Natural killer cell (primary cell): ENCODE measurements at regions not wholly inside any gene's neighbourhood (a gene's known extent, or its start where the extent isn't known, plus 50 kb on each side); places are given as distances from the start of the nearest gene placed in this dataset.

ENCODE experiments used
- ATAC-seq, 3 donors: fragments of 150-1000 bp in 2 of 3; fragments of 200-7000 bp in 1 of 3; cut with Tn5 transposase; 1 replicate in 1 of 3; 2 replicates in 2 of 3; pipeline ENCODE4 v1.10.0; 2021; ENCODE audit warnings: mild to moderate bottlenecking in 2 of 3, moderate library complexity in 2 of 3
- DNase-seq, 2 donors: peaks; one replicate each; pipeline versions ENCODE4 v3.0.0 to v3.0.0-alpha.2; 2013 to 2021; ENCODE audit warnings: mixed read lengths in 1 of 2
- H3K27ac ChIP-seq: one replicate; pipeline ENCODE4 v1.5.1; 2013; ENCODE audit warnings: mild to moderate bottlenecking, low read length
- H3K27me3 ChIP-seq: one replicate; pipeline ENCODE4 v1.6.1; 2013; ENCODE audit warnings: low read length; ENCODE audit not compliant: control insufficient read depth, insufficient read depth
- H3K36me3 ChIP-seq: one replicate; pipeline ENCODE4 v1.6.1; 2013; ENCODE audit warnings: low read length; ENCODE audit not compliant: control insufficient read depth, insufficient read depth
- H3K4me1 ChIP-seq: one replicate; pipeline ENCODE4 v1.6.1; 2013; ENCODE audit warnings: low read length; ENCODE audit not compliant: control insufficient read depth, insufficient read depth
- H3K4me3 ChIP-seq: one replicate; pipeline ENCODE4 v1.5.1; 2013; ENCODE audit warnings: low read length
- H3K9me3 ChIP-seq: one replicate; pipeline ENCODE4 v1.6.1; 2013; ENCODE audit warnings: low read length; ENCODE audit not compliant: control insufficient read depth, insufficient read depth
- H3K27ac Mint-ChIP-seq, 2 donors: one replicate each; pipeline ENCODE4 v1.8.0; 2022; ENCODE audit warnings: mild to moderate bottlenecking in 2 of 2, mixed read lengths in 2 of 2, moderate library complexity in 1 of 2
- H3K27me3 Mint-ChIP-seq, 2 donors: one replicate each; pipeline ENCODE4 v1.8.0; 2022; ENCODE audit warnings: low read depth in 2 of 2, mixed read lengths in 2 of 2
- H3K36me3 Mint-ChIP-seq: one replicate; pipeline ENCODE4 v1.8.0; 2022; ENCODE audit warnings: mixed read lengths
- H3K4me1 Mint-ChIP-seq, 2 donors: one replicate each; pipeline ENCODE4 v1.8.0; 2022; ENCODE audit warnings: mixed read lengths in 2 of 2
- H3K4me3 Mint-ChIP-seq: one replicate; pipeline ENCODE4 v1.8.0; 2022; ENCODE audit warnings: mild to moderate bottlenecking, moderate library complexity, mixed read lengths
- H3K9me3 Mint-ChIP-seq, 2 donors: one replicate each; pipeline ENCODE4 v1.8.0; 2022; ENCODE audit warnings: mixed read lengths in 2 of 2
- CTCF ChIP-seq: fragments of 200-600 bp; IDR thresholded peaks from one replicate; pipeline ENCODE4 v1.8.0; 2022; ENCODE audit warnings: antibody characterized with exemption
- WGBS: methylation state at CpG from one replicate; pipeline ENCODE4 v1.1.7; 2013; ENCODE audit warnings: missing lambda C conversion rate; ENCODE audit not compliant: insufficient coverage; 5-methylcytosine and 5-hydroxymethylcytosine counted together
- intact Hi-C: fragments of 100-400 bp; cut with micrococcal nuclease; formaldehyde crosslinking; loops from one replicate; pipeline ENCODE4 v1.14.2; 2022

GRCh38 chr17:70606086-70606485 is 436.8 kb downstream of the KCNJ2 start:
- Mint-ChIP-seq H3K27ac (no peak overlapping the region), H3K4me1 (no peaks in the 10 kb centered on the region), H3K27me3 (no peaks in the 10 kb centered on the region), H3K9me3 (peaks cover 0 to 2% of the 10 kb centered on the region in 2 donors), H3K36me3 (no peaks in the 10 kb centered on the region), H3K4me3 (no peak overlapping the region)
- Histone ChIP-seq H3K27me3 (no peaks in the 10 kb centered on the region), H3K27ac (no peak overlapping the region), H3K36me3 (no peaks in the 10 kb centered on the region), H3K4me3 (no peak overlapping the region), H3K9me3 (no peaks in the 10 kb centered on the region), H3K4me1 (no peaks in the 10 kb centered on the region)
- DNase-seq (no peak), ATAC-seq (no peak)
- intact Hi-C loops = no loop called here
- WGBS = 87% methylated on average over 2 of the region's 2 CpGs
- no peak for TF ChIP-seq CTCF

GRCh38 chr17:70608193-70608592 is 438.9 kb downstream of the KCNJ2 start:
- Histone ChIP-seq H3K27me3 (no peaks in the 10 kb centered on the region), H3K36me3 (no peaks in the 10 kb centered on the region), H3K9me3 (no peaks in the 10 kb centered on the region), H3K4me3 (no peak overlapping the region), H3K27ac (no peak overlapping the region), H3K4me1 (no peaks in the 10 kb centered on the region)
- no peaks in the 10 kb centered on the region for H3K27me3 Mint-ChIP-seq
- H3K27ac Mint-ChIP-seq = no peak overlapping the region
- no peak for TF ChIP-seq CTCF
- H3K9me3 Mint-ChIP-seq = peaks cover 2% of the 10 kb centered on the region in 2 donors
- H3K36me3 Mint-ChIP-seq = no peaks in the 10 kb centered on the region
- no peak overlapping the region for H3K4me3 Mint-ChIP-seq
- H3K4me1 Mint-ChIP-seq = no peaks in the 10 kb centered on the region
- DNase-seq (no peak), ATAC-seq (no peak)
- WGBS = 100% methylated on average over 1 of the region's 2 CpGs
- intact Hi-C loops = no loop called here

- Histone ChIP-seq H3K27me3 (no peaks in the 10 kb centered on the region), H3K36me3 (no peaks in the 10 kb centered on the region), H3K4me1 (no peaks in the 10 kb centered on the region), H3K27ac (no peak overlapping the region), H3K4me3 (no peak overlapping the region), H3K9me3 (no peaks in the 10 kb centered on the region)
- H3K9me3 Mint-ChIP-seq = peaks cover 1 to 2% of the 10 kb centered on the region in 2 donors
- WGBS = 79% methylated on average over 1 of the region's 2 CpGs
- no peak for DNase-seq
- no peaks in the 10 kb centered on the region for H3K36me3 Mint-ChIP-seq
- no peak overlapping the region for H3K27ac Mint-ChIP-seq
- intact Hi-C loops = no loop called here
- no peak overlapping the region for H3K4me3 Mint-ChIP-seq
- H3K27me3 Mint-ChIP-seq = no peaks in the 10 kb centered on the region
- no peak for ATAC-seq
- no peak for TF ChIP-seq CTCF
- no peaks in the 10 kb centered on the region for H3K4me1 Mint-ChIP-seq
Measured at GRCh38 chr17:70608957-70609356, 439.6 kb downstream of the KCNJ2 start.

- Mint-ChIP-seq H3K27me3 (no peaks in the 10 kb centered on the region), H3K4me1 (no peaks in the 10 kb centered on the region), H3K9me3 (peaks cover 0 to 2% of the 10 kb centered on the region in 2 donors), H3K27ac (no peak overlapping the region), H3K4me3 (no peak overlapping the region), H3K36me3 (no peaks in the 10 kb centered on the region)
- ATAC-seq (no peak), DNase-seq (no peak)
- intact Hi-C loops = no loop called here
- 84% methylated on average over 1 of the region's 1 CpG for WGBS
- Histone ChIP-seq H3K27ac (no peak overlapping the region), H3K9me3 (no peaks in the 10 kb centered on the region), H3K27me3 (no peaks in the 10 kb centered on the region), H3K4me1 (no peaks in the 10 kb centered on the region), H3K4me3 (no peak overlapping the region), H3K36me3 (no peaks in the 10 kb centered on the region)
- TF ChIP-seq CTCF = no peak
Measured at GRCh38 chr17:70609566-70609965, 440.2 kb downstream of the KCNJ2 start.
